GM12878 (cell line): ENCODE measurements at regions not wholly inside any gene's neighbourhood (a gene's known extent, or its start where the extent isn't known, plus 50 kb on each side); places are given as distances from the start of the nearest gene placed in this dataset.

ENCODE experiments used
- ATAC-seq: fragments of 200-7000 bp; cut with Tn5 transposase; 3 replicates; pipeline ENCODE4 v1.9.1; 2020; ENCODE audit warnings: mild to moderate bottlenecking, moderate library complexity
- BruUV-seq: library from RNA; stranded (reverse); fragments of 400-500 nt; replicated peaks from 2 replicates; lab custom pipeline; 2021; lab: Mats Ljungman, UMichigan
- CTCF ChIA-PET: fragments of 300-600 bp; sonication (Branson Sonifier 250); formaldehyde crosslinking; extraction: SDS; loops from one replicate; lab custom pipeline; 2021; ENCODE audit warnings: inconsistent platforms; lab: Yijun Ruan, JAX
- POLR2A ChIA-PET: fragments of 350-600 bp; formaldehyde crosslinking; extraction: SDS; loops from one replicate; lab custom pipeline; 2021; ENCODE audit warnings: inconsistent platforms; lab: Charles Lee
- RAD21 ChIA-PET: fragments of 300-600 bp; sonication (Branson Sonifier 250); formaldehyde crosslinking; loops from one replicate; lab custom pipeline; 2023; ENCODE audit warnings: antibody characterized with exemption; ENCODE audit not compliant: unreplicated experiment; lab: Charles Lee
- SMC1A ChIA-PET: fragments of 300-600 bp; sonication (Branson Sonifier 250); formaldehyde crosslinking; loops from one replicate; lab custom pipeline; 2023; ENCODE audit not compliant: unreplicated experiment, uncharacterized antibody; lab: Charles Lee
- DNase-seq: peaks from one replicate; pipeline ENCODE4 v3.0.0-alpha.2; 2011; ENCODE audit warnings: low read depth, low spot score
- FAIRE-seq: peaks from 3 replicates; lab custom pipeline; 2011; peaks lifted over from hg19 to GRCh38; lab: Jason Lieb, UNC
- H2AFZ ChIP-seq: 2 replicates; pipeline ENCODE4 v1.6.0; 2011; ENCODE audit warnings: low read depth, low read length, control low read depth; ENCODE audit not compliant: control insufficient read depth
- H3K27ac ChIP-seq: 2 replicates; pipeline ENCODE4 v1.5.1; 2011; ENCODE audit warnings: control low read depth; ENCODE audit not compliant: control insufficient read depth, insufficient read depth
- H3K27me3 ChIP-seq, 2 experiments: replicated peaks in 1 of 2; 2 replicates each; pipeline versions ENCODE4 v1.6.0 to v1.6.1; 2011; ENCODE audit warnings: low read length in 1 of 2; ENCODE audit not compliant: control insufficient read depth in 2 of 2, insufficient read depth in 2 of 2
- H3K36me3 ChIP-seq, 2 experiments: 2 replicates each; pipeline ENCODE4 v1.5.1; 2011; ENCODE audit warnings: low read length in 1 of 2; ENCODE audit not compliant: control insufficient read depth in 2 of 2, insufficient read depth in 2 of 2
- H3K4me1 ChIP-seq: 2 replicates; pipeline ENCODE4 v1.6.1; 2011; ENCODE audit warnings: mild to moderate bottlenecking, low read length, moderate library complexity, mixed read lengths; ENCODE audit not compliant: control insufficient read depth, insufficient read depth
- H3K4me2 ChIP-seq: 2 replicates; pipeline ENCODE4 v1.6.0; 2011; ENCODE audit warnings: control low read depth; ENCODE audit not compliant: control insufficient read depth, insufficient read depth
- H3K4me3 ChIP-seq: fragments of 200-600 bp; sonication (generic); 2 replicates; pipeline ENCODE4 v1.5.1; 2016
- H3K79me2 ChIP-seq: 2 replicates; pipeline ENCODE4 v1.6.0; 2011; ENCODE audit warnings: low read length; ENCODE audit not compliant: control insufficient read depth, insufficient read depth
- H3K9ac ChIP-seq: 2 replicates; pipeline ENCODE4 v1.8.0; 2011; ENCODE audit warnings: low read length, control low read depth, mixed read lengths; ENCODE audit not compliant: control insufficient read depth, insufficient read depth
- H3K9me3 ChIP-seq: replicated peaks from 3 replicates; pipeline ENCODE4 v1.5.1; 2011; ENCODE audit warnings: mild to moderate bottlenecking, low read length; ENCODE audit not compliant: control insufficient read depth, insufficient read depth
- H4K20me1 ChIP-seq: 2 replicates; pipeline ENCODE4 v1.6.0; 2011; ENCODE audit not compliant: control insufficient read depth, insufficient read depth
- BACH1 ChIP-seq: fragments of 450-650 bp; IDR thresholded peaks from 2 replicates; pipeline ENCODE4 v1.6.1; 2017; ENCODE audit warnings: mild to moderate bottlenecking, borderline replicate concordance
- CHD2 ChIP-seq: IDR thresholded peaks from 2 replicates; pipeline ENCODE4 v1.6.1; 2011; ENCODE audit warnings: low read depth, low read length, improper control_type of control experiment, borderline replicate concordance
- CREM ChIP-seq: IDR thresholded peaks from 2 replicates; pipeline ENCODE4 v1.6.1; 2014; ENCODE audit warnings: antibody characterized with exemption, low read depth
- IKZF2 ChIP-seq, 2 experiments: fragments of 450-650 bp; IDR thresholded peaks; 2 replicates each; pipeline ENCODE4 v1.6.1; 2017; ENCODE audit warnings: mild to moderate bottlenecking in 2 of 2, moderate library complexity in 2 of 2
- IRF4 ChIP-seq: IDR thresholded peaks from 2 replicates; pipeline ENCODE4 v1.6.1; 2011; ENCODE audit warnings: low read depth, low read length
- MEF2B ChIP-seq: fragments of 450-650 bp; IDR thresholded peaks from 2 replicates; pipeline ENCODE4 v1.6.1; 2018; ENCODE audit warnings: mild to moderate bottlenecking, moderate library complexity; ENCODE audit not compliant: partially characterized antibody, poor library complexity, severe bottlenecking
- MTA2 ChIP-seq: fragments of 450-650 bp; IDR thresholded peaks from 2 replicates; pipeline ENCODE4 v1.6.1; 2016; ENCODE audit warnings: low read depth, mild to moderate bottlenecking, moderate library complexity
- MXI1 ChIP-seq: fragments of 150-350 bp; IDR thresholded peaks from 2 replicates; pipeline ENCODE4 v1.6.1; 2011; ENCODE audit warnings: low read depth, mild to moderate bottlenecking, inconsistent platforms, low read length, improper control_type of control experiment
- NFYA ChIP-seq: IDR thresholded peaks from 2 replicates; pipeline ENCODE4 v1.6.1; 2011; ENCODE audit warnings: low read depth, mild to moderate bottlenecking, low read length, improper control_type of control experiment, borderline replicate concordance
- NRF1 ChIP-seq: conservative IDR thresholded peaks from 2 replicates; pipeline ENCODE4 v1.6.1; 2011; ENCODE audit warnings: mild to moderate bottlenecking, low read depth, low read length, improper control_type of control experiment
- RB1 ChIP-seq: fragments of 450-650 bp; formaldehyde crosslinking; IDR thresholded peaks from 2 replicates; pipeline ENCODE4 v1.6.1; 2017; ENCODE audit warnings: mild to moderate bottlenecking, borderline replicate concordance
- SMAD1 ChIP-seq: fragments of 450-650 bp; IDR thresholded peaks from 2 replicates; pipeline ENCODE4 v1.6.1; 2018; ENCODE audit warnings: mild to moderate bottlenecking, low read depth; ENCODE audit not compliant: partially characterized antibody
- SMARCA5 ChIP-seq: fragments of 450-650 bp; IDR thresholded peaks from 2 replicates; pipeline ENCODE4 v1.6.1; 2017; ENCODE audit warnings: mild to moderate bottlenecking
- STAT3 ChIP-seq: IDR thresholded peaks from 2 replicates; pipeline ENCODE4 v1.6.1; 2011; ENCODE audit warnings: low read depth, low read length, improper control_type of control experiment
- USF1 ChIP-seq: IDR thresholded peaks from 2 replicates; pipeline ENCODE4 v1.6.1; 2011; ENCODE audit warnings: borderline replicate concordance, low read depth, mild to moderate bottlenecking, moderate library complexity, mixed read lengths, low read length; ENCODE audit not compliant: insufficient read depth; ENCODE audit errors: extremely low read length
- ZBTB33 ChIP-seq: fragments of 450-650 bp; IDR thresholded peaks from 2 replicates; pipeline ENCODE4 v1.6.1; 2017; ENCODE audit warnings: mild to moderate bottlenecking
- ZZZ3 ChIP-seq: IDR thresholded peaks from 2 replicates; pipeline ENCODE4 v1.6.1; 2011; ENCODE audit warnings: low read depth; ENCODE audit not compliant: control insufficient read depth, insufficient read length
- WGBS: methylation state at CpG from one replicate; pipeline ENCODE4 v1.1.6; 2016; ENCODE audit warnings: low lambda C conversion rate; ENCODE audit not compliant: insufficient replicate concordance, insufficient coverage; ENCODE audit errors: missing lambda C conversion rate; 5-methylcytosine and 5-hydroxymethylcytosine counted together
- in situ Hi-C: fragments of 300-500 bp; cut with MboI; formaldehyde crosslinking; loops from 9 replicates; pipeline ENCODE4 v1.14.3; 2018; ENCODE audit warnings: mixed read lengths
- intact Hi-C: fragments of 100-400 bp; cut with micrococcal nuclease; formaldehyde crosslinking; loops from one replicate; pipeline ENCODE4 v1.14.2; 2022; ENCODE audit not compliant: unreplicated experiment

DNA sequence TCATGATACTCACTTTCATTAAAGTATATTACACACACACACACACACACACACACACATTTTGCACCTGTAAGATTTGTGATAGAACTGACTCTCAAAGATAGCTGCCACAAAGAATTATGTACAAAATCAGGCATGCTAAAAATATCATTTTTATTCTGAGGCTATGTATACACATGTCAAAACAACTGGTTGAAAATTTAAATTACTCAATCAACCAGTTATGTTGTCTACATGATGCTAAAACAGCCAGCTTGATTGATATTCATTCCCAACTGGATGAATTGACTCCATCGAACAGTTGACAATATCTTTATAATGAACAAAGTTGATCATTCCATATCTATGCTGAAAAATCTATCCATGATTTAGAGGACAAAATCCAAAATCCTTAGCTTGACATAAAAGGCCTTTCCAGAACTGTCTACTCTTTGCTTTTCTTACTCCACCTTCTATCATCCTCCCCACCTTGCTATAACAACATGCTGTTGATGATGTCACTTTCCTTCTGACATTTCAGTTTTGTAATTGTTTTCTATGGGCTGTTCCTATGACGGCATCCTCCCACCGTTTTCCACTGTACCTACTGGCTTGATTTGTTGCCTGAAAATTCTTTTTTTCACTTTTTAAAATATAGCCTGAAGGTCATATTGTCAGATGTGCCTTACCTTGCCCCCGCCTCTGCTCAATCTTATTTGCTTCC lies 321.5 kb upstream of the OLFM3 start:
- SMC1A ChIA-PET, result interaction anchor here (1.1 kb wide), 1 partner anchor 16 kb away, joined by 3 read pairs; no protein-coding TSS in a partner anchor
- Histone ChIP-seq H3K4me3 (no peak overlapping the region), H3K4me1 (no peaks in the 10 kb centered on the region), H2AFZ (no peak overlapping the region), H3K27ac (no peak overlapping the region), H3K9ac (no peak overlapping the region), H3K36me3 (no peaks in the 10 kb centered on the region), H3K79me2 (no peaks in the 10 kb centered on the region), H4K20me1 (no peaks in the 10 kb centered on the region), H3K9me3 (no peaks in the 10 kb centered on the region)
- DNase-seq (no peak), FAIRE-seq (no peak), ATAC-seq (no peak)
- RAD21 ChIA-PET, result no interaction called here
- WGBS, result under 1% methylated on average over 4 of the region's 4 CpGs
- in situ Hi-C loops (no loop called here), intact Hi-C loops (no loop called here)
- BruUV-seq, result no TSS peak
- CTCF ChIA-PET, result no interaction called here
- TF ChIP-seq USF1, result no peak
- TF ChIP-seq NRF1, result no peak
- TF ChIP-seq IRF4, result no peak
- no peak for TF ChIP-seq NFYA
- no peak for TF ChIP-seq RB1
- no peak for TF ChIP-seq IKZF2 (IDR thresholded peaks at IDR 0.05)
- TF ChIP-seq CHD2, result no peak
- TF ChIP-seq MEF2B, result no peak
- TF ChIP-seq CREM, result no peak
- no peak for TF ChIP-seq SMARCA5
- no peak for TF ChIP-seq MTA2
- no peak for TF ChIP-seq SMAD1
- TF ChIP-seq BACH1, result no peak
- no peak for TF ChIP-seq STAT3
- no peak for TF ChIP-seq ZBTB33
- no peak for TF ChIP-seq MXI1
- TF ChIP-seq ZZZ3, result no peak
- TF ChIP-seq, all 136 proteins: peak for 0
- no peaks in the 10 kb centered on the region for H3K27me3 ChIP-seq
- POLR2A ChIA-PET, result no interaction called here
- no peak overlapping the region for H3K4me2 ChIP-seq
